Endodermal cell (in vitro differentiated cells): ENCODE measurements at regions not wholly inside any gene's neighbourhood (a gene's known extent, or its start where the extent isn't known, plus 50 kb on each side); places are given as distances from the start of the nearest gene placed in this dataset.

ENCODE experiments used
- DNase-seq: peaks from one replicate; pipeline ENCODE4 v3.0.0-alpha.2; 2017
- H3K27ac ChIP-seq: 2 replicates; pipeline ENCODE4 v1.5.1; 2013; ENCODE audit warnings: mild to moderate bottlenecking, low read depth, low read length, moderate library complexity
- H3K27me3 ChIP-seq: 2 replicates; pipeline ENCODE4 v1.6.1; 2013; ENCODE audit warnings: mild to moderate bottlenecking, low read length, moderate library complexity; ENCODE audit not compliant: insufficient read depth, control insufficient read depth, poor library complexity, severe bottlenecking
- H3K36me3 ChIP-seq: 2 replicates; pipeline ENCODE4 v1.7.0; 2013; ENCODE audit warnings: mild to moderate bottlenecking, low read length, moderate library complexity; ENCODE audit not compliant: control insufficient read depth, insufficient read depth
- H3K4me1 ChIP-seq: one replicate; pipeline ENCODE4 v1.7.0; 2013; ENCODE audit warnings: low read length; ENCODE audit not compliant: control insufficient read depth, insufficient read depth
- H3K4me3 ChIP-seq: 2 replicates; pipeline ENCODE4 v1.5.1; 2013; ENCODE audit warnings: mild to moderate bottlenecking, low read length, moderate library complexity
- H3K9ac ChIP-seq: 2 replicates; pipeline ENCODE4 v1.6.1; 2013; ENCODE audit warnings: mild to moderate bottlenecking, low read length, moderate library complexity; ENCODE audit not compliant: poor library complexity, severe bottlenecking; ENCODE audit errors: extremely low read depth
- H3K9me3 ChIP-seq: 2 replicates; pipeline ENCODE4 v1.6.1; 2013; ENCODE audit warnings: mild to moderate bottlenecking, low read length, moderate library complexity; ENCODE audit not compliant: control insufficient read depth
- H3K27ac Mint-ChIP-seq: 2 replicates; pipeline ENCODE4 v1.8.0; 2020; ENCODE audit warnings: mixed read lengths
- H3K27me3 Mint-ChIP-seq: 2 replicates; pipeline ENCODE4 v1.8.0; 2021; ENCODE audit warnings: mild to moderate bottlenecking, mixed read lengths; ENCODE audit not compliant: insufficient read depth
- H3K36me3 Mint-ChIP-seq: 2 replicates; pipeline ENCODE4 v1.8.0; 2020; ENCODE audit warnings: low read depth, mixed read lengths
- H3K4me1 Mint-ChIP-seq: 2 replicates; pipeline ENCODE4 v1.8.0; 2020; ENCODE audit warnings: mixed read lengths
- H3K4me3 Mint-ChIP-seq: 2 replicates; pipeline ENCODE4 v1.8.0; 2020; ENCODE audit warnings: mild to moderate bottlenecking, moderate library complexity, mixed read lengths
- H3K9me3 Mint-ChIP-seq: 2 replicates; pipeline ENCODE4 v1.8.0; 2020; ENCODE audit warnings: mild to moderate bottlenecking, mixed read lengths
- WGBS, 2 experiments: methylation state at CpG; one replicate each; pipeline versions ENCODE4 v1.1.5 to v1.1.7; 2013; ENCODE audit warnings: missing lambda C conversion rate in 2 of 2, mixed read lengths in 1 of 2; ENCODE audit not compliant: insufficient coverage in 1 of 2, insufficient read length in 1 of 2; 5-methylcytosine and 5-hydroxymethylcytosine counted together
- TF ChIP-seq, protein P1 (sequence below): fragments of 200-600 bp; sonication (generic); conservative IDR thresholded peaks from 2 replicates; pipeline ENCODE4 v1.5.0; 2021; ENCODE audit warnings: antibody characterized with exemption, mild to moderate bottlenecking

- no peak overlapping the region for H3K4me3 ChIP-seq
- Mint-ChIP-seq H3K36me3 (no peaks in the 10 kb centered on the region), H3K27ac (no peak overlapping the region), H3K4me3 (no peak overlapping the region), H3K4me1 (peaks cover 5% of the 10 kb centered on the region), H3K27me3 (peaks cover 13% of the 10 kb centered on the region), H3K9me3 (no peaks in the 10 kb centered on the region)
- H3K27ac ChIP-seq: no peak overlapping the region
- H3K9ac ChIP-seq: no peak overlapping the region
- H3K27me3 ChIP-seq: peaks cover 4% of the 10 kb centered on the region
- no peaks in the 10 kb centered on the region for H3K9me3 ChIP-seq
- DNase-seq: no peak
- WGBS, 2 experiments: 91 to 93% methylated on average over 15 to 19 of the region's 19 CpGs
- TF ChIP-seq, protein P1, sequence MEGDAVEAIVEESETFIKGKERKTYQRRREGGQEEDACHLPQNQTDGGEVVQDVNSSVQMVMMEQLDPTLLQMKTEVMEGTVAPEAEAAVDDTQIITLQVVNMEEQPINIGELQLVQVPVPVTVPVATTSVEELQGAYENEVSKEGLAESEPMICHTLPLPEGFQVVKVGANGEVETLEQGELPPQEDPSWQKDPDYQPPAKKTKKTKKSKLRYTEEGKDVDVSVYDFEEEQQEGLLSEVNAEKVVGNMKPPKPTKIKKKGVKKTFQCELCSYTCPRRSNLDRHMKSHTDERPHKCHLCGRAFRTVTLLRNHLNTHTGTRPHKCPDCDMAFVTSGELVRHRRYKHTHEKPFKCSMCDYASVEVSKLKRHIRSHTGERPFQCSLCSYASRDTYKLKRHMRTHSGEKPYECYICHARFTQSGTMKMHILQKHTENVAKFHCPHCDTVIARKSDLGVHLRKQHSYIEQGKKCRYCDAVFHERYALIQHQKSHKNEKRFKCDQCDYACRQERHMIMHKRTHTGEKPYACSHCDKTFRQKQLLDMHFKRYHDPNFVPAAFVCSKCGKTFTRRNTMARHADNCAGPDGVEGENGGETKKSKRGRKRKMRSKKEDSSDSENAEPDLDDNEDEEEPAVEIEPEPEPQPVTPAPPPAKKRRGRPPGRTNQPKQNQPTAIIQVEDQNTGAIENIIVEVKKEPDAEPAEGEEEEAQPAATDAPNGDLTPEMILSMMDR: no peak
- H3K36me3 ChIP-seq: no peaks in the 10 kb centered on the region
- no peaks in the 10 kb centered on the region for H3K4me1 ChIP-seq
Measured at GRCh38 chr11:134906356-134906955, 494.4 kb upstream of the B3GAT1 start.

GRCh38 chr11:134905928-134906327, 493.9 kb upstream of the B3GAT1 start:
- TF ChIP-seq, protein P1: no peak

DNA sequence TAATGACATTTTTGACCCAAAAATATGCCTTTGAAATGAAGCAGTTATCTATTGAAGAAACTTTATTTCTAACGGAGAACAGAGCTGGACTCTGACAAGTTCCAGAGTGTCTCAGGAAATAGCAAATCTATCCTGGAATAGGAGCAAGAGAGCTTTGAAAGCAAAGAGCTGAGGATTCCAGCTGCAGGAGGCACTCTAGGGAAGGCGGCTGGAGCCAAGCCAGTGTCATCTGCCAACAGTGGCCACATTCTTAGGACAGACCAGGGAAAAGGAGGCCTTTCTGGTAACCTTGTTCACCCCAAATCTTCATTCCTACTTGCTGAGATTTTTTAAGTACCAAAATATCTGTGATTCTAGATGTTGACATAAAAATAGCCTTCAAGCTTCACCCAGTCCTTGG, 493.5 kb upstream of the B3GAT1 start:
- H3K9me3 Mint-ChIP-seq: no peaks in the 10 kb centered on the region
- WGBS, 2 experiments: 94 to 100% methylated on average over 2 of the region's 2 CpGs
- no peaks in the 10 kb centered on the region for H3K9me3 ChIP-seq
- TF ChIP-seq, protein P1: no peak
- no peak for DNase-seq
- no peak overlapping the region for H3K27ac ChIP-seq
- H3K36me3 ChIP-seq: no peaks in the 10 kb centered on the region
- no peaks in the 10 kb centered on the region for H3K36me3 Mint-ChIP-seq
- peaks cover 13% of the 10 kb centered on the region for H3K27me3 Mint-ChIP-seq
- H3K9ac ChIP-seq: no peak overlapping the region
- H3K4me1 ChIP-seq: no peaks in the 10 kb centered on the region
- H3K4me3 ChIP-seq: no peak overlapping the region
- no peak overlapping the region for H3K27ac Mint-ChIP-seq
- no peak overlapping the region for H3K4me3 Mint-ChIP-seq
- H3K27me3 ChIP-seq: peaks cover 4% of the 10 kb centered on the region
- H3K4me1 Mint-ChIP-seq: peaks cover 6% of the 10 kb centered on the region

More at GRCh38 chr11:134905928-134906327, 493.9 kb upstream of the B3GAT1 start:
- H3K9me3 Mint-ChIP-seq: no peaks in the 10 kb centered on the region
- H3K4me1 Mint-ChIP-seq: peaks cover 6% of the 10 kb centered on the region
- H3K27me3 ChIP-seq: peaks cover 4% of the 10 kb centered on the region
- no peaks in the 10 kb centered on the region for H3K9me3 ChIP-seq
- no peak overlapping the region for H3K4me3 ChIP-seq
- no peak overlapping the region for H3K27ac Mint-ChIP-seq
- H3K9ac ChIP-seq: no peak overlapping the region
- 91 to 92% methylated on average over 11 to 14 of the region's 14 CpGs for WGBS, 2 experiments
- no peak for DNase-seq
- no peaks in the 10 kb centered on the region for H3K4me1 ChIP-seq
- no peak overlapping the region for H3K27ac ChIP-seq
- H3K4me3 Mint-ChIP-seq: no peak overlapping the region
- no peaks in the 10 kb centered on the region for H3K36me3 ChIP-seq
- H3K27me3 Mint-ChIP-seq: peaks cover 13% of the 10 kb centered on the region
- H3K36me3 Mint-ChIP-seq: no peaks in the 10 kb centered on the region
